HG03432 (cell line): ENCODE measurements at regions not wholly inside any gene's neighbourhood (a gene's known extent, or its start where the extent isn't known, plus 50 kb on each side); places are given as distances from the start of the nearest gene placed in this dataset.

Experiments used
- ATAC-seq: cut with Tn5 transposase; IDR thresholded peaks from one replicate; pipeline ENCODE4 v1.9.1; 2021; ENCODE audit warnings: mild to moderate bottlenecking, moderate library complexity; ENCODE audit not compliant: unreplicated experiment

DNA sequence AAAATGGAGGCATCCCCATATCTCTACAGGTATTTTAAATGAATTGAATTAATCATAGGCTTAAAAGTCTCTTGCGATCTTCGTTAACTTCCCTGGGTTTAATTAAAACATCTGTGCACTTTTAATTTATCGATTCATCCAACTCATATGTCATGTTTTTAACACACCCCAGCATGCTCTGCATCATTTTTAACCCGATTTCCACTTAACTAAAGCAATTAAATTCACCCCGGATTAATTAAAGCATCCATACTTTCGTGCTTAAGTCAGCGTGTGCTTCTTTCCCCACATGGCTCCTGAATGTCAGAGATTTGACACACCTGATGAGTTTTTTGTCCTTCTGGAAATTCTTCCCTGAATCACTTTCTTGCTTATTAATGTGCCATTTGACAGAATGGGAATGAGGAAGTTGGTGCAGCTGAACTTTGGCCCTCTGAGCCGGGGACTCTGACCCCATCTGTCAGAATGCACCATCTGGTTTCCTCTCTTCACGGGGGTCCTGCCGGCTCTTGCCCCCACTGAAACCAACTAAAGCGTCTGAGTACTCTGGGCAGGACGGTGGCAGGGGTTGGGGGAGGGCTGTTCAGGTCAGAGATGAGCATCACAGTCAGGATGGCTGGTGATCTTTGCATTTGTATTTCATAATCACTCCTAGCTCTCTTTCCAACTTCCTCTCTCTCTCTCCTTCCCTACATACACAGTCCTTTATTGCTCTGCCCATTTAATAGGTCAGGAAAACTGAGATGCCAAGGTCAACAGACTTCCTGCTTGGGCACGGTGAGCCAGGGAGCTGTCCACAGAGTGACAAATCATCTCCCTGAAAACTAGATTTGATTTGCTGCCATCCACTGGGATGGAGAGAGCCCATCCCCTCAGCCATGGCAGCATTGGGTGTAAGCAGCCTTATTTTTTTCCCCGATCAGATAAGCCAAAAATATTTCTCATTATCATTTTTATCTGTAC is 180.3 kb upstream of the WWC1 start:
- no peak for ATAC-seq

- ATAC-seq: peak; percentile 94
These were observed 176.9 kb upstream of the WWC1 start for GRCh38 chr5:168114444-168115017.

- no peak for ATAC-seq
These were observed 174.0 kb upstream of the WWC1 start for GRCh38 chr5:168117469-168117868.

DNA sequence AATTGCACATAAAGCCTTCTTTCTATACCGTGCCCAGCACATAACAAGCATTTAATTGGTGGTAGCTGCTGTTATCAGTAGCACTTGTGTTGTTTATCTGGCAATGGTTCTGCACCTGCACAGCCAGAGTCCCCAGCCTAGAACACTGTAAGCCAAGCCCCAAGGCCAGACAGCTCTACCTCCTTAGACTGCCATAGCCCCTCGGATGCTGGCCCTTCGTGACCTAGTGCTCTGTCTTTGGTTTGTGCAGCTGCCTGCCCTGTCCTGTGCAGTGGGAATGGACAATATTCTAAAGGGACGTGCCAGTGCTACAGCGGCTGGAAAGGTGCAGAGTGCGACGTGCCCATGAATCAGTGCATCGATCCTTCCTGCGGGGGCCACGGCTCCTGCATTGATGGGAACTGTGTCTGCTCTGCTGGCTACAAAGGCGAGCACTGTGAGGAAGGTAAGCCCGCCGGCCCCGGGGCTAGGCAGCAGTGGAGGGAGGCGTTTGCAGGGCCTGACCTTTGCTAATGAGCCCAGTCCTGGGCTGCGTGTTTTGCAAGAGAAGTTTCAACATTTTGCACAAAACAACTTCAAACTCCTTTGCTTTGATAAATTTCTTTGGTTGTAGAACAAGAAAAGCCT is 173.3 kb upstream of the WWC1 start:
- ATAC-seq: no peak

GRCh38 chr5:168120401-168121137 is 170.9 kb upstream of the WWC1 start:
- ATAC-seq: no peak

GRCh38 chr5:168121138-168121494 is 170.3 kb upstream of the WWC1 start:
- ATAC-seq: no peak

GRCh38 chr5:168123631-168124528 is 167.6 kb upstream of the WWC1 start:
- peak; percentile 96 for ATAC-seq

- no peak for ATAC-seq
These were observed 165.8 kb upstream of the WWC1 start for GRCh38 chr5:168125445-168126199.

- no peak for ATAC-seq
These were observed 164.8 kb upstream of the WWC1 start for GRCh38 chr5:168126606-168127005.

GRCh38 chr5:168128111-168128510 is 163.3 kb upstream of the WWC1 start:
- ATAC-seq: no peak

- no peak for ATAC-seq
These were observed 162.9 kb upstream of the WWC1 start for GRCh38 chr5:168128557-168128956.

- ATAC-seq: no peak
These were observed 159.9 kb upstream of the WWC1 start for GRCh38 chr5:168131519-168131918.

DNA sequence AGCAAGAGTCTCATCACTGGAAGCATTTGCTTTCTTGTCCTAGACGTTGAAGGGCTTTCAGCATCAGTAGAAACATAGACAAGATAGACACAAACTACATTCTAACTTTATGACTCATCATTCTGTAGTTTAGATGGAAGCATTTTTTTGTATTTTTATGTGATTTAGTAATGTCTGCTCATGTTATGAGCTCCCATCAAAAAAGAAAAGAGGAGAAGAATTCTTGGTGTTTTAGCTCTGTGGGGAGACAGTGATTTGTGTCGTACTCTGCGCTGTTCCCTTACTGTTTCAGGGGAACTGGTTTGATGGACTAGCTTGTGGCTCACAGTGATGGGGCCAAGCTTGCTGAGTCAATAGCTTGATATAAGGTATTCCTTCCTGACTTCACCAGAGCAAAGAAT is 159.2 kb upstream of the WWC1 start:
- ATAC-seq: no peak

DNA sequence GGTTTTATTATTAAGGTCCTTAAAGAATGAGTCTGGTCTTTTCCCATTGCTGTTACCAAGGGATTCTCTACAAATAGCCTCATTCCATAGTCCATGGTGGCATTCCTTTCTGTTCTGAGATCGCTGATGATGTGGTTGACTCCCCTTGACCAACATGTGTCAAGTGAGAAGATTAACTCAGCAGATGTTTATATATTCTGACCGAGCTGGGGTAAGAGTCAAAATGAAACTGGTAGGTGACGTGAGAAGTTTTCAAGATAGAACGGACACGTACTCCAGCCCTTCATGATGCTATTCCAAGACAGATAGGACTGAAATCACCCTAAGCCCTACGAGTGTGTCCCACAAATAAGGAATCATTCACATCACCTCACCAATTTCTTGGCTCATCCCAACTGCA is 155.5 kb upstream of the WWC1 start:
- peak; percentile 99 for ATAC-seq

- ATAC-seq: peak; percentile 19
These were observed 155.1 kb upstream of the WWC1 start for GRCh38 chr5:168136340-168136739.

- ATAC-seq: peak; percentile 57
These were observed 154.2 kb upstream of the WWC1 start for GRCh38 chr5:168137265-168137664.

DNA sequence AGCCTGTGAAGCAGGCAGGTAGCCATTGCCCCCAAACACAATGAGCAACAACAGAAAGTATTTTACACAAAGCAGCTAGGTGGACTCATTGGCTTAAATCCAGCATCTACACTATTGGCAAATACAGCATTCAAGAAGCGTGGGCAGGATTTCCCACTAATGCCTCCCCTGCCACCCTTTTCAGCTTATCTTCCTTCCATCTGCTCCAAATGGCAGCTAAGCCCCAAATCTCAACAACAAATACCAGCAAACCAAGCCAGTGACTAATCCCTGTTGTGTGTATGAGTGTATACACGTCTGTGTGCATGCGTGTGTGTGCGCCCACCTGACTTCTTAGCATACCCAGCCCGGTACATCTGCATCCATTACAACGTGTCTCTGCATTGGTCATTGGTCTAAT is 151.2 kb upstream of the WWC1 start:
- ATAC-seq: no peak

DNA sequence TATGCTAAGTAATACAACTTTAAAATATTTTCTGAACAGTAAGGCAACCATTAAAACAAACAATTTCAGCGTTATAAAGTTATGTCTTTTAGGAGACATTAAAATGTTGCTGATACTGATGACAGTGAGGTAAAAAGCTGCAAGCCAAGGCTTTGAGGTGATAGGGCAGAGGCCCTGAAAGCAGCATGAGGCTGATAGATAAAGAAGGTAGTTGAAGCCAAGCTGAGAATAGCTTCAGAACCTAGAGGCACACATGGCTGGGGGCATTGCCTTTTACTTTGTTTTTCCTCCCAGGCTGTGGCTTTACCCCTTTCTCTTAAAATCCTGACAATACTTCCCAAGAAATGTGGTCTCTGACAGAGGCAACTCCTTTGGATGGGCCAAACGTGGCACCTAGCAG is 149.0 kb upstream of the WWC1 start:
- ATAC-seq: no peak

DNA sequence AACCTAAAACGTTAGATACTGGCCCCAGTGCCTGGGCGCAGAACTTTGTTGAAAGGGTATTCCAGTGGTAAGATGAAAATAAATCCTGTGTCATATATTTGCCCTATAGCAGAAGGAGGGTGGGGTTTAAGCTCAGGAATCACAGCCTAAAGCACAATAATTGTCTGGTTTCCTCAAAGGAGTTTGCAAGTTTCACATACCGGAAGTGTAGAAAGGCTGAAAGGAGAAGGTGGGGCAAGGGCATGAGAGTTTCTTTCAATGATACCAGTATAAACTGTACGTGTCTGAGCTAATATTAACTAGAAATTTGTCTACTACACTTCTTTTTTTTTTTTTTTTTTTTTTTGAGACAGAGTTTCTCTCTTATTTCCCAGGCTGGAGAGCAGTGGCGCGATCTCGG is 147.9 kb upstream of the WWC1 start:
- ATAC-seq: peak; percentile 81

GRCh38 chr5:168147106-168147505 is 144.3 kb upstream of the WWC1 start:
- no peak for ATAC-seq
